Naive thymus-derived CD8-positive, alpha-beta T cell (primary cell): ENCODE measurements at regions not wholly inside any gene's neighbourhood (a gene's known extent, or its start where the extent isn't known, plus 50 kb on each side); places are given as distances from the start of the nearest gene placed in this dataset.
"Not testable (repeated sequence)": the region's sequence is repeated elsewhere in the genome, so short reads cannot be mapped to it uniquely, and the experiment has no call there.

Source experiments
- ATAC-seq, 2 donors: fragments of 150-1000 bp; cut with Tn5 transposase in 1 of 2; sonication (Bioruptor Pico), chemical (Tn5 transposase) in 1 of 2; 1 replicate in 1 of 2; 2 replicates in 1 of 2; pipeline ENCODE4 v1.10.0; 2021; ENCODE audit warnings: mild to moderate bottlenecking in 2 of 2, moderate library complexity in 2 of 2
- POLR2A ChIA-PET: fragments of 350-600 bp; sonication (Branson Sonifier 250); formaldehyde crosslinking; loops from one replicate; lab custom pipeline; 2021; ENCODE audit warnings: antibody characterized with exemption; lab: Charles Lee
- DNase-seq, 10 donors: peaks; one replicate each; pipeline versions ENCODE4 v3.0.0 to v3.0.0-alpha.2; 2020 to 2022
- H3K27ac Mint-ChIP-seq, 10 donors: one replicate each; pipeline ENCODE4 v1.8.0; 2020 to 2022; ENCODE audit warnings: mild to moderate bottlenecking in 10 of 10, mixed read lengths in 10 of 10, moderate library complexity in 4 of 10, inconsistent platforms in 1 of 10
- H3K27me3 Mint-ChIP-seq, 5 donors: one replicate each; pipeline ENCODE4 v1.8.0; 2021 to 2022; ENCODE audit warnings: mixed read lengths in 5 of 5
- H3K36me3 Mint-ChIP-seq, 3 donors: one replicate each; pipeline ENCODE4 v1.8.0; 2020 to 2022; ENCODE audit warnings: mixed read lengths in 3 of 3, mild to moderate bottlenecking in 2 of 3, inconsistent platforms in 1 of 3
- H3K4me1 Mint-ChIP-seq, 4 donors: one replicate each; pipeline ENCODE4 v1.8.0; 2021 to 2022; ENCODE audit warnings: mixed read lengths in 4 of 4
- H3K4me3 Mint-ChIP-seq, 10 donors: one replicate each; pipeline ENCODE4 v1.8.0; 2020 to 2022; ENCODE audit warnings: mild to moderate bottlenecking in 10 of 10, mixed read lengths in 10 of 10, moderate library complexity in 6 of 10, inconsistent platforms in 1 of 10
- H3K9me3 Mint-ChIP-seq, 9 donors: one replicate each; pipeline ENCODE4 v1.8.0; 2020 to 2022; ENCODE audit warnings: mixed read lengths in 9 of 9, mild to moderate bottlenecking in 3 of 9, inconsistent platforms in 1 of 9, moderate library complexity in 1 of 9

- POLR2A ChIA-PET: no interaction called here
Observed at GRCh38 chr3:174536319-174536718, 322.8 kb upstream of the NAALADL2 start.

GRCh38 chr3:174538151-174538550, 321.0 kb upstream of the NAALADL2 start:
- no peak overlapping the region for H3K4me3 Mint-ChIP-seq
- H3K36me3 Mint-ChIP-seq: no peaks in the 10 kb centered on the region
- no peaks in the 10 kb centered on the region for H3K4me1 Mint-ChIP-seq
- POLR2A ChIA-PET: no interaction called here
- no peak for DNase-seq
- H3K9me3 Mint-ChIP-seq: peaks cover 0 to 3% (median 0%) of the 10 kb centered on the region in 9 donors
- ATAC-seq: no peak
- no peaks in the 10 kb centered on the region for H3K27me3 Mint-ChIP-seq
- H3K27ac Mint-ChIP-seq: no peak overlapping the region

More at GRCh38 chr3:174536319-174536718, 322.8 kb upstream of the NAALADL2 start:
- ATAC-seq (no peak), DNase-seq (no peak)
- Mint-ChIP-seq H3K27ac (no peak overlapping the region), H3K36me3 (no peaks in the 10 kb centered on the region), H3K27me3 (no peaks in the 10 kb centered on the region), H3K4me3 (no peak overlapping the region), H3K9me3 (peaks cover 0 to 3% (median 0%) of the 10 kb centered on the region in 9 donors), H3K4me1 (no peaks in the 10 kb centered on the region)

GRCh38 chr3:174540116-174540908, 318.8 kb upstream of the NAALADL2 start:
- Mint-ChIP-seq H3K4me1 (no peaks in the 10 kb centered on the region), H3K9me3 (peaks cover 0 to 2% (median 0%) of the 10 kb centered on the region in 9 donors), H3K36me3 (no peaks in the 10 kb centered on the region), H3K27ac (no peak overlapping the region), H3K4me3 (no peak overlapping the region), H3K27me3 (no peaks in the 10 kb centered on the region)
- DNase-seq: no peak
- POLR2A ChIA-PET: no interaction called here
- no peak for ATAC-seq

DNA sequence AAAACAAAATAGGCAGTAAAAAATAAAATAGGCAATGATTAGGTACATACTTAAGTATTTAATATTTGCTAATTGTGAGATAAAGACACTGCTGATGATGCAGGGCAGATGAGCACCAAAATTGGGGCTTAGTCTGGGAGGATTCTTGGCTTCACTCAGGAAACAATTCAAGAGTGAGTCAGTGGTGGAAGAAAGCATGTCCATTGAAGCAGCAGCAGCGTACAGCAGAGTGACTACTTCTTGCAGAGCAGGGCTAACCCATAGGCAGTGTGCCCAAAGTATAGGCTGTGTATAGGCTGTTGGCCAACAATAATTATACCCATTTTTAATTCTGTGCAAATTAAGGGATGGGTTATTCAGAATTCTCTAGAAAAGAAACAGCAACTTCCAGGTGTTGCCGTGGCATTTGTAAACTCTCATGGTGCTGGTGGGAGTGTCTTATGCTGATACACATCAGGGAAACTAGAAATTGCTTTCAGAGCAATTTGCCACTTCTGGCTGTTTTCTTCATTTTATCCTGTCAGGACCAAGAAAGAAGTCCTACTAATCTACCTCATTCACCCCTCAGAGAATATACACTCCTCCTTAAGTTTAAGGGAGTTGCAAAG, 317.3 kb upstream of the NAALADL2 start:
- Mint-ChIP-seq H3K27ac (no peak overlapping the region), H3K27me3 (no peaks in the 10 kb centered on the region), H3K9me3 (peaks cover 0 to 2% (median 0%) of the 10 kb centered on the region in 9 donors), H3K4me3 (no peak overlapping the region), H3K36me3 (no peaks in the 10 kb centered on the region), H3K4me1 (no peaks in the 10 kb centered on the region)
- POLR2A ChIA-PET: no interaction called here
- no peak for ATAC-seq
- DNase-seq: no peak

DNA sequence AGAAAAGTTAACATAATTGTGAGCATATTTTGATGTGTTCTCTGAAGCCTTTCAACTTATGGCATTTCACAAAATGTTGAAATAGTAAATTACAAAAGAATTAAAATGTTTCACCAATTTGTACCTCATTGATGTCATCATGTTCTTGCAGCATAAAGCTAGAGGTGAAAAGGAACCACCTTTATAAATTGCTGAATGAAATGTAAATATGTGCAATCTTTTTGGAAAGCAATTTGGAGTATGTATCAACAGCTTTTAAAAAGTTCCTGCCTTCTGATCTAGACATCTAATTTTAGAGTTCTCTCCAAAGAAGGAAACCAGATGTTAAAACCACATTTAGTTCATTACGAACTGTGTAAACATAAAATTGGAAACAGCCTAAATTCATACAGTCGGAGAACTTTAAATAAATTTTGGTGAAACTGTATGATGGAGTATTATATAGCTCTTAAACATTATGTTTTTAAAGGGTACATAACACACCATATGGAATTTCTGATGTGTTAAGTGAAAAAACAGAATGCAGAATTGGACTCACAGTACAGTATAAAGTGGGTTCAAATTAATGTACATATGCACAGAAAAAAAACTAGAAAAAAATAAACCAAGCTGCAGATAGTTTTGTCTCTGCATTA, 311.2 kb upstream of the NAALADL2 start:
- POLR2A ChIA-PET: no interaction called here
- no peak for DNase-seq

DNA sequence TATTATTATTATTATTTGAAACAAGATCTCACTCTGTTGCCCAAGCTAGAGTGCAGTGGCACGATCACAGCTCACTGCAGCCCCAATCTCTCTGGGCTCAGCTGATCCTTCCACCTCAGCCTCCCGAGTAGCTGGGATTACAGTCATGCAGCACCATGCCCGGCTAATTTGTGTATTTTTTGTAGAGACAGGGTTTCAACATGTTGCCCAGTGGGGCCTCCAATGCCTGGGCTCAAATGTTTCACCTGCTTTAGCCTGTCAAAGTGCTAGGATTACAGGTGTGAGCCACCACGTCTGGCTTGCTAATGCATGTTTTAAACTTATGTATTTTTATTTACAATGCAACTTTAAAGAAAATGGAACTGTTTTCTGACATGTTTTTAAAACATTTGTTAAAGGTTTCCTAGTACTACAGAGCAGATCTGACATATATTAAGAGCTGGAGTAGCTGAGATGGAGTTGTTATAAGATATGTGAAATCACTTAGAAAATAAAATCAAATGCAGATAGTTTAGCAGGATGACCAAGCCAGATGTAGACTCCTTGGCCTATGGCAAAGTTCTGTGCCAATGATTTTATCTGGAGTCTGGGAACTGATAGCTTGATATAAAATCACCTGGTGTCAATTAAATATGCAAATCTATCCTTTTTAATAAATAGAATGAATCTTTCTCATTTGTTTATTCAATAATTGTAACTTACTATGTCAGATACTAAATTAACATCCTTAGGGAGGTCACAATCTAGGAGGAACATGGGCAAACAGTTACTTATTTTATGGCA, 310.1 kb upstream of the NAALADL2 start:
- Mint-ChIP-seq H3K9me3 (peaks cover 0 to 3% (median 0%) of the 10 kb centered on the region in 9 donors), H3K4me1 (no peaks in the 10 kb centered on the region), H3K27ac (no peak overlapping the region), H3K27me3 (no peaks in the 10 kb centered on the region), H3K4me3 (no peak overlapping the region), H3K36me3 (no peaks in the 10 kb centered on the region)
- POLR2A ChIA-PET: no interaction called here
- DNase-seq (no peak), ATAC-seq (no peak)

More for the DNA sequence above, 311.2 kb upstream of the NAALADL2 start:
- no peak overlapping the region for H3K27ac Mint-ChIP-seq
- no peak for ATAC-seq
- H3K4me1 Mint-ChIP-seq: no peaks in the 10 kb centered on the region
- H3K27me3 Mint-ChIP-seq: no peaks in the 10 kb centered on the region
- H3K4me3 Mint-ChIP-seq: no peak overlapping the region
- H3K36me3 Mint-ChIP-seq: no peaks in the 10 kb centered on the region
- H3K9me3 Mint-ChIP-seq: peaks cover 0 to 2% (median 0%) of the 10 kb centered on the region in 9 donors

- Mint-ChIP-seq H3K27ac (no peak overlapping the region), H3K4me3 (no peak overlapping the region), H3K9me3 (peaks cover 0 to 7% (median 0%) of the 10 kb centered on the region in 9 donors), H3K36me3 (no peaks in the 10 kb centered on the region), H3K4me1 (no peaks in the 10 kb centered on the region), H3K27me3 (no peaks in the 10 kb centered on the region)
- DNase-seq (no peak), ATAC-seq (no peak)
- POLR2A ChIA-PET: no interaction called here
Observed at GRCh38 chr3:174581558-174581957, 277.6 kb upstream of the NAALADL2 start.

GRCh38 chr3:174583396-174583795, 275.7 kb upstream of the NAALADL2 start:
- ATAC-seq (no peak), DNase-seq (no peak)
- no peaks in the 10 kb centered on the region for H3K4me1 Mint-ChIP-seq
- H3K4me3 Mint-ChIP-seq: no peak overlapping the region
- H3K27ac Mint-ChIP-seq: no peak overlapping the region
- peaks cover 0 to 13% (median 8%) of the 10 kb centered on the region in 9 donors for H3K9me3 Mint-ChIP-seq
- POLR2A ChIA-PET: no interaction called here
- H3K36me3 Mint-ChIP-seq: peaks cover 0 to 6% (median 3%) of the 10 kb centered on the region in 3 donors
- no peaks in the 10 kb centered on the region for H3K27me3 Mint-ChIP-seq

DNA sequence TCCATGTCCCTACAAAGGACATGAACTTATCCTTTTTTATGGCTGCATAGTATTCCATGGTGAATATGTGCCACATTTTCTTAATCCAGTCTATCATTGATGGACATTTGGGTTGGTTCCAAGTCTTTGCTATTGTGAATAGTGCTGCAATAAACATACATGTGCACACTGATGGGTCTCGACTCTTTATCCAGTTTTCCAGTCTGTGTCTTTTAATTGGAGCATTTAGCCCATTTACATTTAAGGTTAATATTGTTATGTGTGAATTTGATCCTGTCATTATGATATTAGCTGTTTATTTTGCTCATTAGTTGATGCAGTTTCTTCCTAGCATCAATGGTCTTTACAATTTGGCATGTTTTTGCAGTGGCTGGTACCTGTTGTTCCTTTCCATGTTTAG, 272.0 kb upstream of the NAALADL2 start:
- POLR2A ChIA-PET: not testable (repeated sequence)

DNA sequence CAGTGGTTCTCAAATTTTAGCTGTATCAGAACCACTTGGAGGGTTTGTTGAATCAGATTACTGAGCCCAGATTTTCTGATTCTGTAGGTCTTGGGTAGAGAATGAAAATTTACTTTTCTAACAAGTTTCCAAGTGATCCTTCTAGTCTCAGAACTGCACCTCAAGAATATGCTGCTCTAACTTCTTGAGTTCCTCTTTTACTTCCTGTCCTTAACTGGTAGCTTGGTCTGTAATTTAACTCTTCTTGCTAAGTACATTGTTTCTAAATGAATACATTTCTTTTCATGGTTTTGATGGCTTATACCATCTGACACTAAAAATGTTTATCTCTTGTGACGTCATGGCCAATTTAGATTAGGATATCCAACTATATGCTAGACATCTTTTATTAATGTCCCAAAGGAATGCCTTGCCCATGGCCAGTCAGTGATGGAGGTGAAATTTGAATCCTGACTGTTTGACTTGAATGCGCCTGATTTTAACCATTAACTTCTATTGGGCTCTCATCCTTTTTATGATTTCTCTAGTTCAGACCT, 262.6 kb upstream of the NAALADL2 start:
- H3K27ac Mint-ChIP-seq: no peak overlapping the region
- H3K27me3 Mint-ChIP-seq: no peaks in the 10 kb centered on the region
- POLR2A ChIA-PET: no interaction called here
- ATAC-seq: no peak
- H3K9me3 Mint-ChIP-seq: peaks cover 0 to 4% (median 0%) of the 10 kb centered on the region in 9 donors
- H3K4me3 Mint-ChIP-seq: no peak overlapping the region
- H3K4me1 Mint-ChIP-seq: no peaks in the 10 kb centered on the region
- H3K36me3 Mint-ChIP-seq: no peaks in the 10 kb centered on the region
- no peak for DNase-seq

More for the DNA sequence above, 272.0 kb upstream of the NAALADL2 start:
- not testable (repeated sequence) for H3K27me3 Mint-ChIP-seq, DNase-seq, H3K27ac Mint-ChIP-seq, H3K4me1 Mint-ChIP-seq, H3K4me3 Mint-ChIP-seq, ATAC-seq, H3K36me3 Mint-ChIP-seq
- H3K9me3 Mint-ChIP-seq: peaks cover 0 to 18% (median 12%) of the 10 kb centered on the region in 9 donors

DNA sequence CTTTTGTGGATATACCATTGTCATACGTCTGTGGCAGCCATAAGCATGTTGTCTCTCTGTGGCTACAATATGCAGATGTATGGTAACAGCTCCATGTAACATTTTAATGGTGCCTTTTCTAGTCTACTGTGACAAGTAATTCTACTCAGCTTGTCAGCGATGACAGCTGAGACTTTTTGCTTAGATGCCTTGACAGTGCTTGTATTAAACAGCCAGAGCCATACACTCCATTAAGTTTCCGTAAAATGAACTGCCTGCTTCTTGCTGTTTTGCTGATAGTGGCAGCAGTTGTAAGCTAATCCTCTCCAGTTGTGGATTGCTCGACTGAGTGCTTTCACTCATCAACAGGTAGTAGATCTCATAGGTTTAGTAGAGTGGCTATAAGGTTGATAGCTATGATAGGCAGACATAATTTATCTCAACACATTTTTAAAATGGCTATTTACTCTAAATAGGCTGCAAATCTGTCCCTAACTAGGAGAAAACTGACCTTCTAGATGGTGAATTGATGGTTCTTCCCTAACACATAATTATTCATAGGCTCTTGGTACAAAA, 260.2 kb upstream of the NAALADL2 start:
- Mint-ChIP-seq H3K4me3 (no peak overlapping the region), H3K9me3 (peaks cover 0 to 4% (median 0%) of the 10 kb centered on the region in 9 donors), H3K27ac (no peak overlapping the region), H3K27me3 (no peaks in the 10 kb centered on the region), H3K36me3 (no peaks in the 10 kb centered on the region), H3K4me1 (no peaks in the 10 kb centered on the region)
- no peak for DNase-seq
- POLR2A ChIA-PET: no interaction called here
- no peak for ATAC-seq

- H3K27ac Mint-ChIP-seq: no peak overlapping the region
- no peaks in the 10 kb centered on the region for H3K36me3 Mint-ChIP-seq
- H3K27me3 Mint-ChIP-seq: no peaks in the 10 kb centered on the region
- ATAC-seq: no peak
- H3K4me1 Mint-ChIP-seq: peaks cover 0 to 2% (median under 1%) of the 10 kb centered on the region in 4 donors
- H3K9me3 Mint-ChIP-seq: peaks cover 0 to 13% (median 3%) of the 10 kb centered on the region in 9 donors
- POLR2A ChIA-PET: no interaction called here
- no peak overlapping the region for H3K4me3 Mint-ChIP-seq
- no peak for DNase-seq
Observed at GRCh38 chr3:174613173-174613572, 246.0 kb upstream of the NAALADL2 start.
